Osteoblast (primary cell): ENCODE measurements at regions not wholly inside any gene's neighbourhood (a gene's known extent, or its start where the extent isn't known, plus 50 kb on each side); places are given as distances from the start of the nearest gene placed in this dataset.

Experiments
- DNase-seq: peaks from one replicate; pipeline ENCODE4 v3.0.0; 2011; ENCODE audit warnings: low spot score, mixed read lengths; ENCODE audit not compliant: insufficient read length; ENCODE audit errors: missing footprints
- H2AFZ ChIP-seq: 2 replicates; pipeline ENCODE4 v1.6.0; 2011; ENCODE audit warnings: mild to moderate bottlenecking, low read length
- H3K27ac ChIP-seq: 2 replicates; pipeline ENCODE4 v1.5.1; 2011; ENCODE audit warnings: mild to moderate bottlenecking, low read depth, low read length, moderate library complexity
- H3K27me3 ChIP-seq: 2 replicates; pipeline ENCODE4 v1.6.0; 2012; ENCODE audit warnings: mild to moderate bottlenecking, control low read depth, inconsistent platforms, low read length, moderate library complexity; ENCODE audit not compliant: insufficient read depth
- H3K36me3 ChIP-seq: 2 replicates; pipeline ENCODE4 v1.5.1; 2011; ENCODE audit warnings: mild to moderate bottlenecking, low read length, control low read depth, moderate library complexity; ENCODE audit not compliant: insufficient read depth
- H3K4me1 ChIP-seq: 2 replicates; pipeline ENCODE4 v1.5.1; 2011; ENCODE audit warnings: mild to moderate bottlenecking, low read length, control low read depth, moderate library complexity; ENCODE audit not compliant: insufficient read depth
- H3K4me2 ChIP-seq: 2 replicates; pipeline ENCODE4 v1.6.0; 2011; ENCODE audit warnings: mild to moderate bottlenecking, low read length; ENCODE audit not compliant: insufficient read depth
- H3K4me3 ChIP-seq: fragments of 200-600 bp; sonication (generic); 3 replicates; pipeline ENCODE4 v1.5.1; 2012; ENCODE audit warnings: mild to moderate bottlenecking, low read length, inconsistent platforms; ENCODE audit not compliant: insufficient read depth
- H3K79me2 ChIP-seq: 2 replicates; pipeline ENCODE4 v1.6.0; 2012; ENCODE audit warnings: mild to moderate bottlenecking, low read length, control low read depth, inconsistent platforms; ENCODE audit not compliant: insufficient read depth
- H3K9me3 ChIP-seq: 2 replicates; pipeline ENCODE4 v1.5.1; 2011; ENCODE audit warnings: low read depth, low read length, control low read depth
- H4K20me1 ChIP-seq: 2 replicates; pipeline ENCODE4 v1.6.0; 2012; ENCODE audit warnings: mild to moderate bottlenecking, low read length, control low read depth; ENCODE audit not compliant: insufficient read depth
- TF ChIP-seq, protein P1 (sequence below): IDR thresholded peaks from 2 replicates; pipeline ENCODE4 v1.5.1; 2011; ENCODE audit warnings: mild to moderate bottlenecking, low read depth, low read length, moderate library complexity; ENCODE audit errors: extremely low read depth

DNA sequence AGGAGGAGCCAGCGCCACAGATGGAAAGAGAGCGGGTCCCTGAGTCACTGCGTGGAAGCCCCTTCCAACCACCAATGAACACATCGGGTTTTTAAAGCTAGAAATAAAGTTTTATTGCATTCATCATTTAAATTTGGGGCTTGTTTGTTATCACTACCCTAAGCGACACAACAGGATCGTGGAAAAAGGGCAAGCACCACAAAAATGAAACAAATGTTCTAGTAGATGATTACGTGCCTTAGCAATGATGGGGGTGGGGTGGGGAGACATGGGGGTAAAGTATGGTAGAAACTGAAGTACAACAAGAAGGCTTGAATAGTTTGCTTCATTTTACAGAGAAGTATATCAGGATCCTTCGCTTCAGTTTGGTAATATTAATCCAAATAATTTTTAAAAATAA lies 221.6 kb upstream of the ATP10A start:
- no peak overlapping the region for H3K4me2 ChIP-seq
- TF ChIP-seq, protein P1, sequence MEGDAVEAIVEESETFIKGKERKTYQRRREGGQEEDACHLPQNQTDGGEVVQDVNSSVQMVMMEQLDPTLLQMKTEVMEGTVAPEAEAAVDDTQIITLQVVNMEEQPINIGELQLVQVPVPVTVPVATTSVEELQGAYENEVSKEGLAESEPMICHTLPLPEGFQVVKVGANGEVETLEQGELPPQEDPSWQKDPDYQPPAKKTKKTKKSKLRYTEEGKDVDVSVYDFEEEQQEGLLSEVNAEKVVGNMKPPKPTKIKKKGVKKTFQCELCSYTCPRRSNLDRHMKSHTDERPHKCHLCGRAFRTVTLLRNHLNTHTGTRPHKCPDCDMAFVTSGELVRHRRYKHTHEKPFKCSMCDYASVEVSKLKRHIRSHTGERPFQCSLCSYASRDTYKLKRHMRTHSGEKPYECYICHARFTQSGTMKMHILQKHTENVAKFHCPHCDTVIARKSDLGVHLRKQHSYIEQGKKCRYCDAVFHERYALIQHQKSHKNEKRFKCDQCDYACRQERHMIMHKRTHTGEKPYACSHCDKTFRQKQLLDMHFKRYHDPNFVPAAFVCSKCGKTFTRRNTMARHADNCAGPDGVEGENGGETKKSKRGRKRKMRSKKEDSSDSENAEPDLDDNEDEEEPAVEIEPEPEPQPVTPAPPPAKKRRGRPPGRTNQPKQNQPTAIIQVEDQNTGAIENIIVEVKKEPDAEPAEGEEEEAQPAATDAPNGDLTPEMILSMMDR: no peak
- no peak for DNase-seq

DNA sequence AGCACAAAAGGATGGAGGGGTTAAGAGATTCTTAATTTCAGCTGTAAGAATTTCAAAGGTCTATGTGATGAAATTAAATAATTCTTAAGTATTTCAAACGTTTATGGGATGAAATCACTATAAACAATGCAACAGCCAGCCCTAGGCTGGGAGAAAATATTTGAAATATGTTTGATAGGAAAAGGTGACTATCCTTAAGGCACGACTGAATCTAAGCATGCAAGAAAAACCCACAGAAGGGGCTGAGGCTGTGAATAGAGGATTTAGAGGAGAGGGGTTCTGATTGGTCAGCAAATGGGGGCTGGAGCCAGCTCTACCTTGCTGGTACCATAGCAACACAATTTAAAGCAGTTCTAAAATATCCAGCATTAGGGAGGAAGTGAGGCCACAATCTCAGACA lies 220.8 kb upstream of the ATP10A start:
- H3K27ac ChIP-seq: no peak overlapping the region
- no peaks in the 10 kb centered on the region for H3K27me3 ChIP-seq
- H4K20me1 ChIP-seq: no peaks in the 10 kb centered on the region
- peaks cover 15% of the 10 kb centered on the region for H3K4me1 ChIP-seq
- no peaks in the 10 kb centered on the region for H3K79me2 ChIP-seq
- TF ChIP-seq, protein P1: no peak
- no peak overlapping the region for H3K4me2 ChIP-seq
- H2AFZ ChIP-seq: no peak overlapping the region
- no peak for DNase-seq
- no peaks in the 10 kb centered on the region for H3K36me3 ChIP-seq
- H3K9me3 ChIP-seq: no peaks in the 10 kb centered on the region
- no peak overlapping the region for H3K4me3 ChIP-seq

More for the DNA sequence above, 221.6 kb upstream of the ATP10A start:
- Histone ChIP-seq H3K4me3 (no peak overlapping the region), H3K36me3 (no peaks in the 10 kb centered on the region), H3K9me3 (no peaks in the 10 kb centered on the region), H3K4me1 (peaks cover 15% of the 10 kb centered on the region), H3K79me2 (no peaks in the 10 kb centered on the region), H3K27ac (no peak overlapping the region), H2AFZ (no peak overlapping the region), H3K27me3 (no peaks in the 10 kb centered on the region), H4K20me1 (no peaks in the 10 kb centered on the region)

DNA sequence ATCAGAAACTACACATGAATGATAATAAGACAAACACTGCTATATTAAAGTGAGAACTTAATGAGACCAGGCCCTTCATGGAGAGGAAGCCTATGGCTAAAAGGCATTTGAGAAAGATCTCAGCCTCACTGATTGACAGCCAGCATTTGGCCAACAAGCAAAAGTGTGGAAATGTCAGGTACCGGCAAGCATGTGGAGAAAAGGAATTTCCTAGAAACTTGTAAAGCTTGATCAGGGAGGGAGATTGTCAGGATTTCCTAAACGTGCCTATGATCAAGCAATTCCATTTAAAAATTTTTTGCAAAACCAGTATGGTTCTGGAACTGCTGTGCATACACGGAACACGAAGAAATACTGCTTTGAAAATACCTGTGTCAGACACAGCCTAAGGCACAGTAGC lies 220.3 kb upstream of the ATP10A start:
- Histone ChIP-seq H3K36me3 (no peaks in the 10 kb centered on the region), H3K9me3 (no peaks in the 10 kb centered on the region), H3K4me2 (no peak overlapping the region), H3K27me3 (no peaks in the 10 kb centered on the region), H3K4me3 (no peak overlapping the region), H4K20me1 (no peaks in the 10 kb centered on the region), H3K27ac (no peak overlapping the region), H2AFZ (no peak overlapping the region), H3K4me1 (peaks cover 15% of the 10 kb centered on the region), H3K79me2 (no peaks in the 10 kb centered on the region)
- DNase-seq: no peak
- TF ChIP-seq, protein P1: no peak

DNA sequence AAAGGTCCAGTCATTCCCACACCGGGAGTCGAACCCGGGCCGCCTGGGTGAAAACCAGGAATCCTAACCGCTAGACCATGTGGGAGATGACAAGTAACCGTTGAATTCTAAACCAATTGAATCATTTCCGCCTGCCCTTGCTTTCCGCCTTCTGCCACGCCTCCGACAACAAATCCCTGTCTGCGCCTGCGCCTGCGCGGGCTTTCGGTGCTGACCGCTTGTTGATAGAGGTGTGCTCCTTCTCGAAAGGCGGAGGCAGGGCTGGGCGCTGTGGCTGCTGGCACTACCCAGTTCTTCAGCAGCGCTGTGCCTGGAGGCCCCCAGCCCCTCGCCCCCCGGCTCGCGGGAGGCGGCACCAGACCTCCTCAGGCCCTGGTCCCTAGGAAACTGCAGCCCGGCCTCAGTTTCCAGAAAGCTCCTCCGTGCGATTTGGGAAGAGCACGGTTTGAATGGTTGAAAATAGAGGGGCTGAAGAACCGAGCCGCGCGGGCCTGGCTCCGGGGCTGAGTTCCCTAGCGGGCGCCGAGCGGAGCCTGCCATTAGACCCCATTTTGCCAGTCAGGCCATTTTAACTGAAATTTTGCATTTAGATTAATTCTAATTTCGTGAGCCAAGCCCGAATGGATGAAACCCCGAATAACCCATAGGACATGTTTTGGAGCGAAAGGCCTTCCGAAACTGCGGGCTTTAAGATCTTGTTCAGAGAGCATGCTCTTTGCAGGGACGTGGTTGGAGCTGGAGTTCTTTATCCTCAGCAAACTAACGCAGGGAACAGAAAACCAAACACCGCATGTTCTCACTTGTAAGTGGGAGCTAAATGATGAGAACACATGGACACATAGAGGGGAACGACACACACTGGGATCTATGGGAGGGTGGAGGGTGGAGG lies 219.3 kb upstream of the ATP10A start:
- Histone ChIP-seq H3K9me3 (no peaks in the 10 kb centered on the region), H3K79me2 (no peaks in the 10 kb centered on the region), H3K27me3 (no peaks in the 10 kb centered on the region), H2AFZ (peak overlapping the region; percentile 94), H3K27ac (peak overlapping the region; percentile 38), H4K20me1 (no peaks in the 10 kb centered on the region), H3K4me2 (peak overlapping the region; percentile 88), H3K36me3 (no peaks in the 10 kb centered on the region), H3K4me1 (peaks cover 13% of the 10 kb centered on the region), H3K4me3 (peak overlapping the region; percentile 86)
- TF ChIP-seq, protein P1: no peak
- peak; percentile 97 for DNase-seq
